Endodermal cell (in vitro differentiated cells): ENCODE measurements at regions not wholly inside any gene's neighbourhood (a gene's known extent, or its start where the extent isn't known, plus 50 kb on each side); places are given as distances from the start of the nearest gene placed in this dataset.

ENCODE experiments used
- DNase-seq: peaks from one replicate; pipeline ENCODE4 v3.0.0-alpha.2; 2017
- H3K27ac ChIP-seq: 2 replicates; pipeline ENCODE4 v1.5.1; 2013; ENCODE audit warnings: mild to moderate bottlenecking, low read depth, low read length, moderate library complexity
- H3K27me3 ChIP-seq: 2 replicates; pipeline ENCODE4 v1.6.1; 2013; ENCODE audit warnings: mild to moderate bottlenecking, low read length, moderate library complexity; ENCODE audit not compliant: insufficient read depth, control insufficient read depth, poor library complexity, severe bottlenecking
- H3K36me3 ChIP-seq: 2 replicates; pipeline ENCODE4 v1.7.0; 2013; ENCODE audit warnings: mild to moderate bottlenecking, low read length, moderate library complexity; ENCODE audit not compliant: control insufficient read depth, insufficient read depth
- H3K4me1 ChIP-seq: one replicate; pipeline ENCODE4 v1.7.0; 2013; ENCODE audit warnings: low read length; ENCODE audit not compliant: control insufficient read depth, insufficient read depth
- H3K4me3 ChIP-seq: 2 replicates; pipeline ENCODE4 v1.5.1; 2013; ENCODE audit warnings: mild to moderate bottlenecking, low read length, moderate library complexity
- H3K9ac ChIP-seq: 2 replicates; pipeline ENCODE4 v1.6.1; 2013; ENCODE audit warnings: mild to moderate bottlenecking, low read length, moderate library complexity; ENCODE audit not compliant: poor library complexity, severe bottlenecking; ENCODE audit errors: extremely low read depth
- H3K9me3 ChIP-seq: 2 replicates; pipeline ENCODE4 v1.6.1; 2013; ENCODE audit warnings: mild to moderate bottlenecking, low read length, moderate library complexity; ENCODE audit not compliant: control insufficient read depth
- H3K27ac Mint-ChIP-seq: 2 replicates; pipeline ENCODE4 v1.8.0; 2020; ENCODE audit warnings: mixed read lengths
- H3K27me3 Mint-ChIP-seq: 2 replicates; pipeline ENCODE4 v1.8.0; 2021; ENCODE audit warnings: mild to moderate bottlenecking, mixed read lengths; ENCODE audit not compliant: insufficient read depth
- H3K36me3 Mint-ChIP-seq: 2 replicates; pipeline ENCODE4 v1.8.0; 2020; ENCODE audit warnings: low read depth, mixed read lengths
- H3K4me1 Mint-ChIP-seq: 2 replicates; pipeline ENCODE4 v1.8.0; 2020; ENCODE audit warnings: mixed read lengths
- H3K4me3 Mint-ChIP-seq: 2 replicates; pipeline ENCODE4 v1.8.0; 2020; ENCODE audit warnings: mild to moderate bottlenecking, moderate library complexity, mixed read lengths
- H3K9me3 Mint-ChIP-seq: 2 replicates; pipeline ENCODE4 v1.8.0; 2020; ENCODE audit warnings: mild to moderate bottlenecking, mixed read lengths
- WGBS, 2 experiments: methylation state at CpG; one replicate each; pipeline versions ENCODE4 v1.1.5 to v1.1.7; 2013; ENCODE audit warnings: missing lambda C conversion rate in 2 of 2, mixed read lengths in 1 of 2; ENCODE audit not compliant: insufficient coverage in 1 of 2, insufficient read length in 1 of 2; 5-methylcytosine and 5-hydroxymethylcytosine counted together
- TF ChIP-seq, protein P1 (sequence below): fragments of 200-600 bp; sonication (generic); conservative IDR thresholded peaks from 2 replicates; pipeline ENCODE4 v1.5.0; 2021; ENCODE audit warnings: antibody characterized with exemption, mild to moderate bottlenecking

DNA sequence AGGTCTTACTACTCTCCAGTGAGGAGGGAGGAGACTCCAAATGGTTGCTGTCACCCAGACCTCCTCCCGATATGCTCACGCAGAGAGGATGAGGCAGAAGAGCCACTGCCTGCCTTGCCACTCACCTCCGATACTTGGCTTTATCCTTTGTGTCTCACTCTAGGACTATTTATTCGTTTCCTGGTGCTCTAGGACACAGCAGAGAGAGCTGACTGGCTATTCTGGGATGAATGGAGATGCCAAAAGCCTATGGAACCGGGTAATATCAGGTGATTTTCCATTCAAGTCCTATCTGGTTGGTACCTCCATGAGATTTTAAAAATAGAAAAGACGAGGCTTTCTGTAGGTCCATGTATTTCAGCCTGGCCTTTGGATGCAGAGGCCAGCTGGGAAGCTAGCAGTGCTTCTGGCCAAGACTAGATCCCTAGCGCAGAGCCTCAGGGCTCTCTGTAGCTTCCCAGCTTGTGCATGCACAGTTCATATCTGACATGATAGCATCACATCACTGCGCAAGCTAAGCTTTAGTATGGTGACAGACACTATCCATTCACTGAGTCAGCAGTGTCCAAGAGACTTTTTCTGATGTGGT, 239.0 kb upstream of the ANKRD30A start:
- TF ChIP-seq, protein P1, sequence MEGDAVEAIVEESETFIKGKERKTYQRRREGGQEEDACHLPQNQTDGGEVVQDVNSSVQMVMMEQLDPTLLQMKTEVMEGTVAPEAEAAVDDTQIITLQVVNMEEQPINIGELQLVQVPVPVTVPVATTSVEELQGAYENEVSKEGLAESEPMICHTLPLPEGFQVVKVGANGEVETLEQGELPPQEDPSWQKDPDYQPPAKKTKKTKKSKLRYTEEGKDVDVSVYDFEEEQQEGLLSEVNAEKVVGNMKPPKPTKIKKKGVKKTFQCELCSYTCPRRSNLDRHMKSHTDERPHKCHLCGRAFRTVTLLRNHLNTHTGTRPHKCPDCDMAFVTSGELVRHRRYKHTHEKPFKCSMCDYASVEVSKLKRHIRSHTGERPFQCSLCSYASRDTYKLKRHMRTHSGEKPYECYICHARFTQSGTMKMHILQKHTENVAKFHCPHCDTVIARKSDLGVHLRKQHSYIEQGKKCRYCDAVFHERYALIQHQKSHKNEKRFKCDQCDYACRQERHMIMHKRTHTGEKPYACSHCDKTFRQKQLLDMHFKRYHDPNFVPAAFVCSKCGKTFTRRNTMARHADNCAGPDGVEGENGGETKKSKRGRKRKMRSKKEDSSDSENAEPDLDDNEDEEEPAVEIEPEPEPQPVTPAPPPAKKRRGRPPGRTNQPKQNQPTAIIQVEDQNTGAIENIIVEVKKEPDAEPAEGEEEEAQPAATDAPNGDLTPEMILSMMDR = no peak
- no peak overlapping the region for H3K4me3 Mint-ChIP-seq
- no peak overlapping the region for H3K27ac ChIP-seq
- H3K9me3 Mint-ChIP-seq = peaks cover 53% of the 10 kb centered on the region
- no peak overlapping the region for H3K4me3 ChIP-seq
- no peaks in the 10 kb centered on the region for H3K27me3 ChIP-seq
- H3K4me1 ChIP-seq = no peaks in the 10 kb centered on the region
- DNase-seq = no peak
- H3K27ac Mint-ChIP-seq = no peak overlapping the region
- no peak overlapping the region for H3K9ac ChIP-seq
- H3K36me3 Mint-ChIP-seq = no peaks in the 10 kb centered on the region
- H3K9me3 ChIP-seq = peaks cover 21% of the 10 kb centered on the region
- no peaks in the 10 kb centered on the region for H3K36me3 ChIP-seq
- H3K4me1 Mint-ChIP-seq = no peaks in the 10 kb centered on the region
- 70 to 75% methylated on average over 7 to 8 of the region's 8 CpGs for WGBS, 2 experiments
- no peaks in the 10 kb centered on the region for H3K27me3 Mint-ChIP-seq

DNA sequence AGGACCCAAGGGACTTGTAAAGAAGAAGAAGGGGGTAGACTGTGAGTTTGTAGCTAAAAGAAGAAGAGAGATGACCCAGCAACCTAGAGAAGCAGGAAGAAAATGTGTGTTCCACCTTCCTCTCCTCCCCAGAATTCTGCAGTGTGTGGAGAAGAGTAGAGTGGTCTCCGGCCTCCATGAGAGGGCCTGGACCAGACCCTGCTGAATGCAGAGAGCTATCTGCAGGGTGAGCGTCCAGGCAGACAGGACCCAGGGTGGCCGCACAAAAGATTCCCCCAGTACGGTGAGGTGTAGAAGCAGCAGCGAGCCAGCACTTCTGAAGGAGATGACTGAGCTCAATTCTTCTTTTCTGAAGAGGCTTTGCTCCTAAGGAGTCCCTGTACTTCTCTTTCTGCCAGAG, 239.7 kb upstream of the ANKRD30A start:
- Histone ChIP-seq H3K4me1 (no peaks in the 10 kb centered on the region), H3K9ac (no peak overlapping the region), H3K27me3 (no peaks in the 10 kb centered on the region), H3K27ac (no peak overlapping the region), H3K9me3 (peaks cover 21% of the 10 kb centered on the region), H3K36me3 (no peaks in the 10 kb centered on the region), H3K4me3 (no peak overlapping the region)
- DNase-seq = no peak
- Mint-ChIP-seq H3K4me1 (no peaks in the 10 kb centered on the region), H3K4me3 (no peak overlapping the region), H3K27ac (no peak overlapping the region), H3K27me3 (no peaks in the 10 kb centered on the region), H3K9me3 (peaks cover 52% of the 10 kb centered on the region), H3K36me3 (no peaks in the 10 kb centered on the region)
- whole genome bisulfite sequencing, 2 experiments = 81 to 100% methylated on average over 1 to 5 of the region's 5 CpGs
- TF ChIP-seq, protein P1 = no peak

DNA sequence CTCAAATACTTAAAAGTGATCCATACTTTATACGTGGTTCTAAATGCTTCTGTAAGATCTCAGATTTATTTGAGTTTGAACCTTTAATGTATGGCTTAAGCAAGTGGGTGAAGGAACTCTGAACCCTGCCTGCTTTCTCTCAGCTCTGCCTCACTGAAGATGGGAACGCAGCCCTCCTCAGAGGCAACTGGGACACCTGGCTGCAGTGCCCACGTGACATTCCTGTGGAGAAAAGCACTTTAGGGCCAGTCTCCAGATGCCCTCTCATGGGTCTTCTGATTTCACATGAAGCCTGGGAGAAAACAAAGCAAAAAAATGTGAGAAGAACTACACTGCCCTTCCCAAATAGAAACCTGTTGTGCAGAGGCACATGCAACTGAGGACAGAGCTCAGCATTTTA, 242.6 kb upstream of the ANKRD30A start:
- H3K27me3 ChIP-seq = no peaks in the 10 kb centered on the region
- Mint-ChIP-seq H3K27me3 (no peaks in the 10 kb centered on the region), H3K9me3 (peaks cover 49% of the 10 kb centered on the region), H3K4me1 (no peaks in the 10 kb centered on the region), H3K36me3 (no peaks in the 10 kb centered on the region), H3K27ac (no peak overlapping the region), H3K4me3 (no peak overlapping the region)
- 62 to 69% methylated on average over 2 to 3 of the region's 3 CpGs for WGBS, 2 experiments
- H3K27ac ChIP-seq = no peak overlapping the region
- no peaks in the 10 kb centered on the region for H3K36me3 ChIP-seq
- H3K4me3 ChIP-seq = no peak overlapping the region
- no peak overlapping the region for H3K9ac ChIP-seq
- no peak for DNase-seq
- TF ChIP-seq, protein P1 = no peak
- peaks cover 30% of the 10 kb centered on the region for H3K9me3 ChIP-seq
- H3K4me1 ChIP-seq = no peaks in the 10 kb centered on the region
